GM18517 (cell line): ENCODE measurements at regions not wholly inside any gene's neighbourhood (a gene's known extent, or its start where the extent isn't known, plus 50 kb on each side); places are given as distances from the start of the nearest gene placed in this dataset.
"Not testable (repeated sequence)": the region's sequence is repeated elsewhere in the genome, so short reads cannot be mapped to it uniquely, and the experiment has no call there.

Experiments used
- ATAC-seq: cut with Tn5 transposase; IDR thresholded peaks from one replicate; pipeline ENCODE4 v1.9.1; 2021; ENCODE audit warnings: mild to moderate bottlenecking, moderate library complexity; ENCODE audit not compliant: unreplicated experiment

DNA sequence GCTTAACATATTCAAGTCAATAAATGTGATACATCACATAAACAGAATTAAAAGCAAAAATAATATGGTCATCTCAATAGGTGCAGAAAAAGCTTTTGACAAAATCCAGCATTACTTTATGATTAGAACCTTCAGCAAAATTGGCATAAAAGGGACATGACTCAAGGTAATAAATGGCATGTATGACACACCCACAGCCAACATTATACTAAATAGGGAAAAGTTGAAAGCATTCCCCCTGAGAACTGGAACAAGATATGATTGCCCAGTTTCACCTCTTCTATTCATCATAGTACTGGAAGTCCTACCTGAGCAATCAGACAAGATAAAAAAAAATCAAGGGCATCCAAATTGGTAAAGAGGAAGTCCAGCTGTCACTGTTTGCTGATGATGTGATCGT lies 594.7 kb downstream of the DIPK2A start:
- ATAC-seq: no peak

DNA sequence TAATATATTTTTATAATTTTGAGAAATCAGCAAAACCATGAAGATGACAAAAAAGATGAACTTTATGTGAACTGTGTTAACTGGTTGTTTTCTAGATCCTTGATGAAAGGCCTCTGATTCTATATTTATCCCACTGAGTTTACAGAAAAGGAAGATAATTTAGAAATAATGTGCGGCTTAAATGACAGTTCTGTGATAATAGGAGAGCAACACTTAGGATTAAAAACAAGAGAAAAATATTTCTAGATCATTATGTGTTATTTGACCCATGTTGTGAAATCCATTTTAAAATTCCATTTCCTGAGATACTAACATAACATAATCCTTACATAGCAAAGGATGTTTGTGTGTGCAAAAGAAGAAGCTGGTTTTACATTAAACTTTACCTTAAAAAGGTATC lies 598.0 kb downstream of the DIPK2A start:
- ATAC-seq: no peak

DNA sequence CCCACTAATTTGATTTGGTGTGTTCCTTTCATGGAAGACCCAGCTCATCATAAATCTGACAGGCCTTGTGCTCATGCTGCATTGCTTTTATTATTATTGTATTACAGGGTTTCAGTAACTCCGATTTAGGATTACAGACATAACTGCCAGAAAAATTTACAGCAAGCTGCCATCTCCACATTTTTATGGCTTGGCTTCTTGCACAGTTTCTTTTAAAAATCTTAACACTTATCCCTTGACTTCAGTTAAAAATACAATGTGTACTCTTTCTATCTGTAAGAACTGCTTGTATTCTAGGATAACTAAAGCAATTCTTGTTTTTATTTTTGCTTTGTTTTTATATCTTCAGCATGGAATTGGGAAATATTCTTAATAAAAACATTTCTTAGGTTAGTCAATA lies 612.2 kb downstream of the DIPK2A start:
- no peak for ATAC-seq

DNA sequence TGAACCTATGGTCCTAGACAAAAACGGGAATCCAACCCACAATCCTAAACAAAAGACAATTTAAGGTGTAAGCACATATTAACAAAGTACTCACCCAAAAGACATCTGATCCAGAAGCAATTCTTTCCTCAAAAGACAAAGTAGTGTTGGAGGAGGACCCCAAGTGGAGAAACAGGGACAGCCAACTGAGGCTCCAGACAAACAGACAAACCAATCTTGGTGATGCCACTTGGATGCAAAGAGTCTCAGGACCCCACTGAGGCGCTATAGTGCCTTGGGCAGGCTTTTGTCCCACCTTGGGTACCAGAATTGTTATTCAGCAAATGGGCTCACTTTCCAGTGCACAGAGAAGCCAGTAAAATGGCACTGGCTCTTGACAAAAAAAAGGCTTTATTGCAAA lies 613.8 kb downstream of the DIPK2A start:
- ATAC-seq: no peak

DNA sequence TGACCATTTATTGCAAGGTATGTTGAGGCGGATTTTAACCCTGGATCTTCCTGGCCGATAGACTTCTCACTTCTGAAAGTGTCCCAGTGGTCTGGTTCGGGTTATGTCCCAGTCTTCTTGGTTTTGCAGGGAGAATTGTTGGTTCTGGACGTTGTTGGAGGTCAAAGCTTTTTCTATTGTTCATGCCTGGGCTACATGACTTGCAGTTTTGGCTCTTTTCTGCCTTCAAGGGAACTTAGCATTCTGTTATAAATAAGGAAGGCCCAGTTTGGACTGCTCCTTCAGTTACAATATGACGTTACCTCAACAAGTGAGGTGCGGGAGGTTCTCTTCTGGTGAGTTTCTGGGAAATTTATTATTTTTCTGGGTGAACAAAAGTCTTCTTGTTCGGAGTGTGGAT lies 614.3 kb downstream of the DIPK2A start:
- ATAC-seq: no peak

DNA sequence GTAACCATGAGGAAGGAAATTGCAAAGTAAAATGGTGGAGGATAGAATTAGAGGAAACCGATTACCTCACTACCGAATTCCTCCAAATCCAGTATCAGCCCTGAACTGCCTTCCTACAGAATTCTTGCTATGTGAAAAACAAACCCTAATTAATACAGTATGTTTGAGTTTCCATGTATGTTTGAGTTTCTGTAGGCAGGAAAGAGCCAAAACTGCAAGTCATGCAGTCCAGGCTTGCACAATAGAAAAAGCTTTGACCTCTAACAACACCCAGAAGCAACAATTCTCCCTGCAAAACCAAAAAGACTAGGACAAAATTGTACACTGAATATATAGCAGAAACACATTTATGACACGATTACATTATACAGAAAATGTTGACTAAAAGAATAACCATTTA lies 614.8 kb downstream of the DIPK2A start:
- no peak for ATAC-seq

DNA sequence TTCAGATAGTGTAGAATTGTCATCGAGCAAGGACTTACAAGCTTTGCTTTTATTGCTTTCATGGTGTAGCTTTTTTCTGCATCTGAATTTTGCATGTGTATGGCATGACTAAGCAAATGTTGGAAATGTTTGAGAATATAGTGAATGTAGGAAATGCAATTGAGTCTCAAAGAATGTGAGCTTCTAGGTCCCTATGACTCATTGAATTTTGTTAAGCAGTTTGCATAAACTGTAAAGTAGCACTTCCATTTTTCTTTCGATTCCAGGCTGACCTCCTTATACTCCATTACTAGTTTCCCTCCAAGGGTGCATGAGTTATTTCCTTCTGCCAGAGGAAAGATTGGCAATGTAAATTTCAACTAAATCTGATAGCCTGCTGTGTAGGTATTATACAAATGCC lies 619.2 kb downstream of the DIPK2A start:
- ATAC-seq: no peak

DNA sequence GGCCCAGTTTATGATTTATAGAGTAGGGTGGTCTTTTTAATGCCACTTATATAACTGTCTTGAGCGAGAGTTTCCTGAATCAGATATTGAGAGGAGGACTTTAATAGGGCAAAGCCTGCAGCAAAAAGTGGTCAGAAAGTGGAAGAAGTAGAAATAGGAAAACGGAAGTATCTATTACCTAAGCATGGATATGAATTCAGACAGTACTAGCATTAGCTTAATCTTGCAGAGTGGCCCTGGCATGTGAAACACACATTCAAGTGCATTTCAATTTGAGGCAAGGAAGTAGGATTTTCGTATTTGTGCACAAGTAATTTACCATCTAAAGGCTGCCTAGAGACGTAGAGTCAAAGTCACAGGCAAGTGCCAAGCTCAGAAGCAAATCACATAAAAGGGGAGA lies 622.3 kb downstream of the DIPK2A start:
- no peak for ATAC-seq

DNA sequence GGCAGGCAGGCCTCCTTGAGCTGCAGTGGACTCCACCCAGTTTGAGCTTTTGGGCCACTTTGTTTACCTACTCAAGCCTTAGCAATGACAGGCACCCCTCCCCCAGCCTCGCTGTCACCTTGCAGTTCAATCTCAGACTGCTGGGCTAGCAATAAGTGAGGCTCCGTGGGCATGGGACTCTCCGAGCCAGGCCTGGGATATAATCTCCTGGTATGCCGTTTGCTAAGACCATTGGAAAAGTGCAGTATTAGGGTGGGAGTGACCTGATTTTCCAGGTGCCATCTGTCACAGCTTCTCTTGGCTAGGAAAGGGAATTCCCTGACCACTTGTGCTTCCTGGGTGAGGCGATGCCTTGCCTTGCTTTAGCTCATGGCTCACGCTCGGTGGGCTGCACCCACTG lies 648.6 kb downstream of the DIPK2A start:
- ATAC-seq: not testable (repeated sequence)

DNA sequence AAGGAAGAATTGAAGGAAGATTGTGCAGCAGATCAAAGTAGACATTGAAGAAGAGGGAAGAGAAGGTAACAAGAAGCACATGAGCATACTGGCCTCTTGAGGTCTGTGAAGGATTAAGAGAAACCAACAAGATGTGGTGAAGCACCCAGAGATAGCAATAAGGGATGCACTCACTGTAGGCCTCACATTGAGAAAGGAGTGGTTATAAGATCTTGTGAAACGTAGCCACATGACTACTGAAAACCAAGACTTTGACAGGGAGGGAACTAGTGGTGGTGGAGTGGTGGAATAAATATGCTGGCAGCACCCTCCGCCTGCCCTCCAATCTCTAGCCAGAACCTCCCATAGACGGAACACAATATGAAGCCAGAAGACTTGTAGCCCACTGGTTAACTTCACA lies 651.2 kb downstream of the DIPK2A start:
- no peak for ATAC-seq

DNA sequence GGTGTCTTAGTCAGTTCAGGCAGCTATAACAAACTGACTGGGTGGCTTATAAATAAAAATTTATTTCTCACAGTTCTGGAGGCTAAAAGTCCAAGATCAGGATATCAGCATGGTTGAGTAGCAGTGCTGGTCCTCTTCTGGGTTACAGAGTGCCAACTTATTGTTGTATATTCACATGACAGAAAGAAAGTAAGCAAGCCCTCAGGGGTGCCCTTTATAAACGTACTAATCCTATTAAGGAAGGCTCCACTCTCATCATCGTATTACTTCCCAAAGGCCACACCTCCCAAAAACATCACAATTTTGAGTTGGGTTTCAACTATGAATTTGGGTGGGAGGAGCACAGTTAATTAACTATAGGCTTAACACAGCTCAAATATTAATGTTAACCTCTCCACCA lies 653.0 kb downstream of the DIPK2A start:
- no peak for ATAC-seq

DNA sequence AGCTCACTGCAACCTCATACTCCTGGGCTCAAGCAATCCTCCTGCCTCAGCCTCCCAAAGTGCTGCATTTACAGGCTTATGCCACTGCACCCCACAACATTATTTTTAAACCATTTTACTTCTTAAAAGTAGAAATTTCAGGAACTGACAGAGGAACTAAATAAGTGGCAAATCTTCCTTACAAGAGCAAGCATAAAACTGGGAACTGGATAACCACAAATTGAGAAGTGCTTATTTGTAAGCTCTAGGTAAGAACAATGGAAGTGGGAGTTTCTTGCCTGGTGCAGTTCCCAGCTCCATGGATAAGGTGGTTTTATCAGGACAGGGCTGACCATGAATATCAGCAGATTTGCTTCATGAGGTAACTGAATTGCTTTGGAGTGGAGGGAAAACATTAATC lies 655.2 kb downstream of the DIPK2A start:
- ATAC-seq: no peak

DNA sequence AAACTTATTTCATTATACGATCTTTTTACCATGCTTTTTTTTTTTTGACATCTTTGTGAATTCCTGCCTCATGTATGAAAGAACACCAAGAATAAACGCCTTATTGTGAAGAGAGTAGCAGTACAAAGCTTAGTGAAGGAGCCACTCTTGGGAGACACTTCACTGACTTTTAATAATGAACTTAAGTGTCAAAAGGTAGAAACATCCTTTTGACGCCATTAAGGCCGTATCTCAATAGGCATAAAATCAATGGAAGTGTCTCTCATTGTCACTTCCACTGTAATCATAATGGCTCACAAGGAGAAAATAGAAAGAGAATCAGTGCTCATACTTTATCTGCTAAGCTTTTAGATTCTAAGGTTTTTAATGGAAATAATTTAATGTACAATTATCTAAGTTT lies 657.8 kb downstream of the DIPK2A start:
- no peak for ATAC-seq

DNA sequence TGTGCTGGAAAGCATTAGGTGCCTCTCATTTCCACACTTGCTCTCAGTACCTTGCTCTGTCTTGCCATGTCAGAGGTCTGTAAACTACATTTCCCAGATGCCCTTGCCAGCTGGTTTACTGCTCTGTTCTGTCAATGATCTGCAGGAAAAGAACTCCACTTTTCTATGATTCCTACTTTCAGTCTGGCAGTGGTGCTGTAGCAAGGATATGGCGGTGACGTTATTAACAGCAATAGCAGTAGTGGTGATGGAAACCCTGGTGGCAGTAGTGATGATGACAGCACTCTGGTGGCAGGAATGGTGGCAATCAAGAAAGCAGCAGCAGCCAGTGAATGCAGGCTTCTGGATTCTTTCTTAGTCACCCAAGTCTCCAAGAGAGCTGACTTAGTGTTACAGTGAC lies 665.2 kb downstream of the DIPK2A start:
- ATAC-seq: no peak

DNA sequence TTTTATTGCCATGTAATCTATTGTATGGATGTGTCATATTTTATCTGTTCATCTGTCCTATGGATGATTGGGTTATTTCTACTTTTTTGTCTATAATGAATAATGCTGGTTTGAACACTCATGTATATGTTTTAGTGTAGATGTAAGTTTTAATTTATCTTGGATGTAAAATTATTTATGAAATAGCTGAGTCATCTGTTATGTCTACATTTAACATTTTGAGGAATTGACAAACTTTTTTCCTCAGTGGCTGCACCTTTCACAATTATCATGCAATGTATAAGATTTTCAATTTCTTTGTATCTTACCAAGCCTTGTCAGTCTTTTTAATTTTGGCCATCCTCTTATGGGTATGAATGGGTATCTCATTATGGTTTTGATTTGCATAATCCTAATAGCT lies 666.4 kb downstream of the DIPK2A start:
- no peak for ATAC-seq

DNA sequence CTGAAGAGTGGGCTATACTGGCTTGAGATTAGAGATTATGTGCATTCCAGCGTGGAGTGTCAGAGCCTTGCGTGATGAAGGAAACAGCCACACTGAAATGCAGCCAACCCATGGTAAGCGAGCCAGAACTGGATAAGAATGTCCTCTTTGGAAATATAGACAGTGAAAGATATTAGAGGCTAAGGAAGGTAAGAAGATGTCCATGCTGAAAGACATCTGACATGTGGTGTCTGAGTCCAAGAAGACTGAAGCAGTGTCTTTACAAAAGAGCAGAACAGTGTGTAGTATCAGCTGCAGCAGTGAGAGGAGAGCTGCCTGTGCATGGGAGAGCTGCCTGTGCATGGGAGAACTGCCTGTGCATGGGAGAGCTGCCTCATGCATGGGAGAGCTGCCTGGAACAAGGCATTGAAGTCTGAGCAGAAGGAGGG lies 672.2 kb downstream of the DIPK2A start:
- no peak for ATAC-seq

DNA sequence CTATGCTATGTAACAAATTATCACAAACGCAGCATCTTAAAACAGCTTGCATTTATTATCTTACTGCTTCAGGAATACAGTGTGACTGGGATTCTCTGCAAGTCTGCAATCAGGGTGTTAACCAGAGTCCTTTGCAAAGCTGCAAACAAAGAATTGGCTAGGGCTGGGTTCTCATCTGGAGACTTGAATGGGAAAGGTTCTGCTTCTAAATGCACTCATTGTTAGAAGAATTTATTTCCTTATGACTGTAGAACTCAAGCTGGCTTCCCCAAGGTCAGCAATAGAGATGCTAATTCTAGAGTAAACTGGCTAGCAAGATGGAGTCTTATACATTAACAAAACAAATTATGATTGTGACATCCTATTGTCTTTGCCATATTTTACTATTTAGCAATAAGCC lies 673.7 kb downstream of the DIPK2A start:
- no peak for ATAC-seq

DNA sequence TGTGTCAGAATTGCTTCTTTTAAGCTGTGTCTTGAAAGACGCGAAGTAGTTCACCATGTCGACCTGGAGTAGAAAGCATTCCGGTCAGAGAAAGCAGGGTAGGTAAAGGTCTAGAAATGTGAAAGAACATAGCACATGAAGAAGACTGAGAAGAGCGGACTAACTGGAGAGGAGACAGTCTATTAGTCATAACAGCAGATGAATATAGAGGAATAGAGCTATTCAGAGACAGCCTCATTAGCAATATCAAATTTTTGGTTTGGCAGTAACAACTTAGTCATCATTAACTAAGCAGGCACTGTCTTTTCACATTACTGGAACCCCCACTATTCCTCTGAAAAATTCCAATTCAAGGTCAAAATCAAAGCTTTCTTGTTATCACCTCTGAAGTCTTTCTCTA lies 678.8 kb downstream of the DIPK2A start:
- no peak for ATAC-seq

DNA sequence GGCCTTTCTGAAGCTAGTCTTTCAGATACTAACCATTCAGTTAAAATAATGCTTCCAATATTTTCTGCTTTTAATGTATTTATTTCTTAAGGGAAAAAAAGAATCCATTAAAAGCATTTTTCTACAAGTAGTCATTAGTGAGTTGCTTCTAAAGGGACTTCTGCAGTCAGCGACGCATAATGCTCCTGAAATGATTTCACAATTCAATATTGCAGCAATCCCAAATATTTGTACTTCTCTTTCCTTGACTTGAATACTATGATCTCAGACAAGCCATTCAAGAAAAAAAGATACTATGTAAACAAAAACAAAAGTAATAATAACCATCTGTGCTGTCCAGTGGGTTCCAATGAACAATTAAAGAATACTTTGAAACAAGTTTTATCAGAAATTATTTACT lies 681.0 kb downstream of the DIPK2A start:
- ATAC-seq: no peak

DNA sequence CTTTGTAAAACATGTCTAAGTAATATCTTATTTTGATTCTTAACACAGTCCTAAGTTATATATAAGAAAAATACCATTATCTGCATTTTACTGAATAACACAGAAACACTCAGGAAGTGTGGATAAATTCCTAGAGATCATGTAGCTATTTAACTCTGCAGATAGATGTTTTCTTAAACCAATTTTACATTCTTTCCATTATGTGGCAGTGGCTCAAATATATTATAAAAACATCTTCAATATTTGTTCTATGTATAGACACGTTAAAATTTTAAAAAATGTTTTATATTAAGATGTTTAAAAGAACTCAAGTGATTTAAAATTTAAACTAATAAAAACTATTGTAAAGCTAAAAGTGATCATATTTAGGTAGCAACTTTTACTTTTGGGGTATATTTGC lies 683.8 kb downstream of the DIPK2A start:
- ATAC-seq: no peak

DNA sequence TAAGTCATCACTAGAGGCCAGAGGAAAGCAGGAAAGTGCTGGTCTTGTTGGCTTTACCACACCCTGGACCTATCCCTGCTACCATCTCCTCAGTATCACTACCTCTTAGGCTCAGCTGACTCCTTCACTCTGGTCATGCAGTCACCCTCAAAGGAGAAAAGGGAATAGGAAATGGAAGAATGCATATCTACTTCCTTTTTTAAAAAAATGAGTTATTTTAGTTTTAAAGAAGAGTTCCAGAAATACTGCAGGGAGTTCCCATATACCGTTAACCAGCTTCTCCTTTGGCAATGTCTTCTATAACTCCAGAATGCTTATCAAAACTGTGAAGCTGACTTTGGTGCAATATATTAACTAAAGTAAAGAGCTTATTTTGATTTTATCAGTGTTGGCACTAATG lies 688.6 kb downstream of the DIPK2A start:
- ATAC-seq: no peak

DNA sequence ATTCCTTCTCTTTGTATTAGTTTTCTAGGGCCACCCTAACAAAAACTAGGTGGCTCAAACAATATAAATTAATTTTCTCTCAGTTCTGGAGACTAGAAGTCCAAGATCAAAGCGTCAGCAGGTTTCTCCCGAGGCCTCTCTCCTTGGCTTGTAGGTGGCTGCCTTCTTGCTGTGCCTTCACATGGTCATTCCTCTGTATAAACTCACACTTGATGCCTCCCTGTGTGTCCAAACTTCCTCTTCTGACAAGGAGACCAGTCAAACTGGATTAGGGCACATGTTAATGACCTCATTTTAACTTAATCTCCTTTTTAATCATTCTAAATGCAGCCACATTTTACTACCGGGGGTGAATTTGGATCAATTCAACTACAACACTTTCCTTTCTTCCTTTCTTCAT lies 691.1 kb downstream of the DIPK2A start:
- ATAC-seq: no peak

DNA sequence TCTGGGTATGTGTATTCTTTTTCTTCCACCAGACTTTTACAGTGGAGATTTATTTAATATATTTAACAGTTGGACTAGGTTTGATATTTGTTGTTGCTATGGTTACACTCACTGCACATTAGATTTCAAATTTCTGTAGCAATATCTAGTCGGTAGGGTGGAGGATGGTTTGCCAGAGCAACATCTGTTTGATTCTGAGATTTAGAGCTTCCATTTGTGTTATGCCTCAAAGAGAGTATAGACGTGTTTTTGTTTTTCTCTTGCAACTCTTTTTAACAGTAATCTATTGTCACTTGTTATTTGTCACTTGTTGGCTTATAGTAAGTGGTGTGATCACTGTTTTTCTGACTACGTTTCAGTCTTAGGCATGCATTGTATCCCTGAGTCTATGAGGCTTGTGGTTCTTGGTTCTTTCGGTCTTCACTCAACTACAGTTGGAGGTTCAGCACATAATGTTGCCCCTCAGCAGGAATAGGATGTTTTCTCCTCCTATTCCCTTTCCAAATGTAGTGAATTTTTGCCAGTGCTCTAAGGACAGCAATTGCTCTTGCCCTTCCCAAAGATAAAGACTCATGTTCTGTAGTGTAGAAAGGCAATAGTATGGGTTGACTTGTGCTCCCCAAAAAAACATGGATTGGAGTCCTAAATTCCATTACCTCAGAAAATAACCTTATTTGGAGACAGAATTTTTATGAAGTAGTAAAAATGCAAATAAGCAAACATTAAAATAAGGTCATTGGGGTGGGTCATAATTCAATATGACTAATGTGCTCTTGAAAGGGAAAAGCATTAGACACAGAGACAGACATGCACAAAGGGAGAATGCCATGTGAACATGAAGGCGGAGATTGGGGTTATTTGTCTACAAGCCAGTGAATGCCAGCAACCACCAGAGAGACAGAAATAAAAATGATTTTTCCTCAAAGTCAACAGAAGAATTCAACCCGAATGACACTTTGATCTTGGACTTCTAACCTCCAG lies 692.1 kb downstream of the DIPK2A start:
- ATAC-seq: no peak
